Heart right ventricle (tissue), 16 donors: ENCODE measurements at regions not wholly inside any gene's neighbourhood (a gene's known extent, or its start where the extent isn't known, plus 50 kb on each side); places are given as distances from the start of the nearest gene placed in this dataset.

Experiments
- ATAC-seq, 8 donors: fragments of 200-7000 bp; cut with Tn5 transposase; one replicate each; pipeline ENCODE4 v1.9.1; 2020; ENCODE audit warnings: mild to moderate bottlenecking in 8 of 8, moderate library complexity in 8 of 8, moderate number of reproducible peaks in 1 of 8
- DNase-seq, 2 donors: peaks; one replicate each; pipeline ENCODE4 v3.0.0-alpha.2; 2020
- H3K27ac ChIP-seq, 10 donors: fragments of 200-600 bp; sonication (generic) in 2 of 10; one replicate each; pipeline versions ENCODE4 v1.5.0 to v1.8.0; 2020 to 2022; ENCODE audit warnings: mild to moderate bottlenecking in 3 of 10
- H3K27me3 ChIP-seq, 7 donors: fragments of 200-600 bp; one replicate each; pipeline ENCODE4 v1.8.0; 2021 to 2022; ENCODE audit warnings: mild to moderate bottlenecking in 2 of 7
- H3K36me3 ChIP-seq, 9 donors: fragments of 200-600 bp; sonication (generic) in 1 of 9; one replicate each; pipeline versions ENCODE4 v1.5.0 to v1.8.0; 2020 to 2022; ENCODE audit warnings: mild to moderate bottlenecking in 2 of 9
- H3K4me1 ChIP-seq, 9 donors: fragments of 200-600 bp; sonication (generic) in 1 of 9; one replicate each; pipeline versions ENCODE4 v1.5.0 to v1.8.0; 2020 to 2022; ENCODE audit warnings: mild to moderate bottlenecking in 4 of 9
- H3K4me3 ChIP-seq, 10 donors: fragments of 200-600 bp; sonication (generic) in 2 of 10; one replicate each; pipeline versions ENCODE4 v1.5.0 to v1.8.0; 2020 to 2022; ENCODE audit warnings: mild to moderate bottlenecking in 7 of 10, moderate library complexity in 2 of 10
- H3K9me3 ChIP-seq, 11 donors: fragments of 200-600 bp in 10 of 11; sonication (generic) in 2 of 11; one replicate each; pipeline versions ENCODE4 v1.5.0 to v1.8.0; 2013 to 2022; ENCODE audit warnings: mild to moderate bottlenecking in 2 of 11, control low read depth in 1 of 11, moderate library complexity in 1 of 11
- CTCF ChIP-seq, 9 donors: fragments of 200-600 bp; sonication (generic) in 2 of 9; IDR thresholded peaks; one replicate each; pipeline versions ENCODE4 v1.5.0 to v1.8.0; 2021 to 2022; ENCODE audit warnings: antibody characterized with exemption in 9 of 9, mild to moderate bottlenecking in 5 of 9, moderate library complexity in 1 of 9
- WGBS, 2 donors: extraction: QIAGEN DNeasy Blood & Tissue Kit; methylation state at CpG; one replicate each; pipeline ENCODE4 v1.1.7; 2013; ENCODE audit warnings: inconsistent platforms in 1 of 2; 5-methylcytosine and 5-hydroxymethylcytosine counted together
- intact Hi-C, 10 donors: fragments of 100-400 bp; cut with DNase I; formaldehyde crosslinking; loops; one replicate each; pipeline versions ENCODE4 v1.11.1 to v1.14.2; 2022
- donor health status: Arrhythmogenic right ventricular cardiomyopathy.
- donor health status: ischemic (EF 13 %, LVEDD 7.1; RV severe dilation, severe dysfunction).
- donor health status: healthy with polysubstance abuse.
- donor health status: DM: no; HTN: yes; CAD: no.
- donor health status: DM: no; HTN: no; CAD: no.
- donor health status: ischemic (EF 25% LVEDD 6.9; RV normal size, moderate dysfunction).
- donor health status: ischemic (EF 25% LVEDD 5.7; RV mildly dilated, moderate dysfunction).
- donor health status: healthy.
- donor health status: DM: yes; HTN: yes; CAD: no.
- donor health status: Ischemic cardiomyopathy.
- donor health status: ischemic (EF 35%, LVEDD 5.7; RV mildly dilated, moderate dysfunction).
- donor health status: nonischemic (EF 11% LVEDD 7.7; RV severe dilation, severe dysfunction).
- donor health status: DM: yes; HTN: yes; CAD: no.
- donor health status: PGD.
- donor health status: ischemic (EF 29% LVEDD 5.4; RV normal size, mild dysfunction).
- donor health status: nonischemic (EF 23%, LVEDD 6.1; RV moderate dilation, normal function).

- intact Hi-C loops = no loop called here
- DNase-seq = no peak
- H3K4me3 ChIP-seq = no peak overlapping the region
- 91 to 98% methylated on average over 3 of the region's 3 CpGs for WGBS, 2 donors
- peaks cover 0 to 3% (median 0%) of the 10 kb centered on the region in 7 donors for H3K27me3 ChIP-seq
- no peaks in the 10 kb centered on the region for H3K36me3 ChIP-seq
- no peak overlapping the region for H3K27ac ChIP-seq
- no peaks in the 10 kb centered on the region for H3K4me1 ChIP-seq
- no peaks in the 10 kb centered on the region for H3K9me3 ChIP-seq
- no peak for ATAC-seq
- no peak for TF ChIP-seq CTCF (IDR thresholded peaks at IDR 0.05)
These were observed 71.3 kb downstream of the SOX11 start for GRCh38 chr2:5763531-5763930.

- H3K4me1 ChIP-seq = no peaks in the 10 kb centered on the region
- no peaks in the 10 kb centered on the region for H3K9me3 ChIP-seq
- H3K36me3 ChIP-seq = no peaks in the 10 kb centered on the region
- DNase-seq (no peak), ATAC-seq (no peak)
- 70 to 83% methylated on average over 5 of the region's 5 CpGs for WGBS, 2 donors
- no peak overlapping the region for H3K27ac ChIP-seq
- TF ChIP-seq CTCF (IDR thresholded peaks at IDR 0.05) = no peak
- no peak overlapping the region for H3K4me3 ChIP-seq
- intact Hi-C loops = no loop called here
- H3K27me3 ChIP-seq = peaks cover 0 to 7% (median 3%) of the 10 kb centered on the region in 7 donors
These were observed 71.9 kb downstream of the SOX11 start for GRCh38 chr2:5764041-5764440.

GRCh38 chr2:5766056-5766455 lies 73.9 kb downstream of the SOX11 start:
- TF ChIP-seq CTCF (IDR thresholded peaks at IDR 0.05) = no peak
- ATAC-seq = no peak
- Histone ChIP-seq H3K27me3 (peaks cover 0 to 9% (median 0%) of the 10 kb centered on the region in 7 donors), H3K36me3 (no peaks in the 10 kb centered on the region), H3K27ac (no peak overlapping the region), H3K9me3 (no peaks in the 10 kb centered on the region), H3K4me3 (no peak overlapping the region), H3K4me1 (no peaks in the 10 kb centered on the region)
- 58 to 61% methylated on average over 2 of the region's 2 CpGs for WGBS, 2 donors
- intact Hi-C loops = no loop called here
- DNase-seq = no peak

- H3K27me3 ChIP-seq = peaks cover 0 to 9% (median 0%) of the 10 kb centered on the region in 7 donors
- H3K27ac ChIP-seq = no peak overlapping the region
- ATAC-seq = no peak
- intact Hi-C loops = no loop called here
- no peak for TF ChIP-seq CTCF (IDR thresholded peaks at IDR 0.05)
- WGBS, 2 donors = 80 to 81% methylated on average over 2 of the region's 2 CpGs
- H3K9me3 ChIP-seq = no peaks in the 10 kb centered on the region
- no peak for DNase-seq
- H3K4me3 ChIP-seq = no peak overlapping the region
- H3K4me1 ChIP-seq = no peaks in the 10 kb centered on the region
- H3K36me3 ChIP-seq = no peaks in the 10 kb centered on the region
These were observed 74.4 kb downstream of the SOX11 start for GRCh38 chr2:5766561-5766960.

GRCh38 chr2:5777131-5777535 lies 84.9 kb downstream of the SOX11 start:
- WGBS, 2 donors = 80 to 90% methylated on average over 4 of the region's 4 CpGs
- Histone ChIP-seq H3K36me3 (no peaks in the 10 kb centered on the region), H3K4me1 (no peaks in the 10 kb centered on the region), H3K27me3 (no peaks in the 10 kb centered on the region), H3K4me3 (no peak overlapping the region), H3K9me3 (no peaks in the 10 kb centered on the region), H3K27ac (no peak overlapping the region)
- DNase-seq (no peak), ATAC-seq (no peak)
- no peak for TF ChIP-seq CTCF (IDR thresholded peaks at IDR 0.05)
- intact Hi-C loops = no loop called here
